ENCODE measurements at regions not wholly inside any gene's neighbourhood (a gene's known extent, or its start where the extent isn't known, plus 50 kb on each side); places are given as distances from the start of the nearest gene placed in this dataset.

GRCh38 chr10:111491154-111491553 lies 414.3 kb downstream of the ADRA2A start (continued):
- TF ChIP-seq CTCF (IDR thresholded peaks at IDR 0.05; ENCODE audit: control extremely low read depth in 1 of 3, insufficient read depth in 1 of 3, low read depth in 1 of 3, low read length in 3 of 3) (no peak), CHD7 (IDR thresholded peaks at IDR 0.05; ENCODE audit: insufficient replicate concordance, low read length) (no peak)

Data from H1 (cell line).